BE2C (cell line): ENCODE measurements at regions not wholly inside any gene's neighbourhood (a gene's known extent, or its start where the extent isn't known, plus 50 kb on each side); places are given as distances from the start of the nearest gene placed in this dataset.

Experiments
- DNase-seq: peaks from one replicate; pipeline ENCODE4 v3.0.0-alpha.2; 2020
- H3K27me3 ChIP-seq: fragments of 250-450 bp; sonication (Bioruptor Pico); 2 replicates; pipeline ENCODE4 v1.5.1; 2020; ENCODE audit warnings: mild to moderate bottlenecking
- H3K36me3 ChIP-seq: fragments of 250-450 bp; sonication (Bioruptor Pico); 2 replicates; pipeline ENCODE4 v1.5.1; 2020; ENCODE audit warnings: mild to moderate bottlenecking
- H3K4me1 ChIP-seq: fragments of 250-450 bp; sonication (Bioruptor Pico); 2 replicates; pipeline ENCODE4 v1.5.1; 2020
- H3K4me3 ChIP-seq: 2 replicates; pipeline ENCODE4 v1.5.1; 2011; ENCODE audit warnings: low read depth, low read length
- H3K9me3 ChIP-seq: fragments of 250-450 bp; sonication (Bioruptor Pico); 2 replicates; pipeline ENCODE4 v1.5.1; 2020
- TF ChIP-seq, protein P1 (sequence below): IDR thresholded peaks from 2 replicates; pipeline ENCODE4 v1.5.1; 2012; ENCODE audit warnings: mild to moderate bottlenecking, low read depth, low read length

DNA sequence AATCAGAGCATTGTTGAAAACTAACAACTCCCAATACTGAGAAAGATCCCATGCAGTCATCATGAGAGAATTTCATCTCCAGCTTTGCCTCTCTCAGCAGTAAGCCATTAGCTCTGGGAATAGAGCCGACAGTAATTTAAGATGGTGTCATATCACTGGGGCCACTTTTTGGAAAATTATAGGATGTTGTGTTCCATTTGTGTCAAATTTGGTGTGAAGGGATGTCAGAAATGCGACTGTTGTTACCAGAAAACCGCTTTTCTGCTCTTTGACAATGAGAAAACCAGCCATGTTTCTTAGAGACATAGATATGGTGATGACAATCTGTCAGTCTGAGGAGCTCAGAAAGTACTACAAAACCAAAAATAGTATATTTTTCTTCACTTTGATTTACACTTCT, 106.3 kb upstream of the KHDRBS2 start:
- Histone ChIP-seq H3K27me3 (no peaks in the 10 kb centered on the region), H3K9me3 (no peaks in the 10 kb centered on the region), H3K4me1 (no peaks in the 10 kb centered on the region), H3K4me3 (no peak overlapping the region), H3K36me3 (no peaks in the 10 kb centered on the region)
- no peak for DNase-seq
- TF ChIP-seq, protein P1, sequence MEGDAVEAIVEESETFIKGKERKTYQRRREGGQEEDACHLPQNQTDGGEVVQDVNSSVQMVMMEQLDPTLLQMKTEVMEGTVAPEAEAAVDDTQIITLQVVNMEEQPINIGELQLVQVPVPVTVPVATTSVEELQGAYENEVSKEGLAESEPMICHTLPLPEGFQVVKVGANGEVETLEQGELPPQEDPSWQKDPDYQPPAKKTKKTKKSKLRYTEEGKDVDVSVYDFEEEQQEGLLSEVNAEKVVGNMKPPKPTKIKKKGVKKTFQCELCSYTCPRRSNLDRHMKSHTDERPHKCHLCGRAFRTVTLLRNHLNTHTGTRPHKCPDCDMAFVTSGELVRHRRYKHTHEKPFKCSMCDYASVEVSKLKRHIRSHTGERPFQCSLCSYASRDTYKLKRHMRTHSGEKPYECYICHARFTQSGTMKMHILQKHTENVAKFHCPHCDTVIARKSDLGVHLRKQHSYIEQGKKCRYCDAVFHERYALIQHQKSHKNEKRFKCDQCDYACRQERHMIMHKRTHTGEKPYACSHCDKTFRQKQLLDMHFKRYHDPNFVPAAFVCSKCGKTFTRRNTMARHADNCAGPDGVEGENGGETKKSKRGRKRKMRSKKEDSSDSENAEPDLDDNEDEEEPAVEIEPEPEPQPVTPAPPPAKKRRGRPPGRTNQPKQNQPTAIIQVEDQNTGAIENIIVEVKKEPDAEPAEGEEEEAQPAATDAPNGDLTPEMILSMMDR: no peak

DNA sequence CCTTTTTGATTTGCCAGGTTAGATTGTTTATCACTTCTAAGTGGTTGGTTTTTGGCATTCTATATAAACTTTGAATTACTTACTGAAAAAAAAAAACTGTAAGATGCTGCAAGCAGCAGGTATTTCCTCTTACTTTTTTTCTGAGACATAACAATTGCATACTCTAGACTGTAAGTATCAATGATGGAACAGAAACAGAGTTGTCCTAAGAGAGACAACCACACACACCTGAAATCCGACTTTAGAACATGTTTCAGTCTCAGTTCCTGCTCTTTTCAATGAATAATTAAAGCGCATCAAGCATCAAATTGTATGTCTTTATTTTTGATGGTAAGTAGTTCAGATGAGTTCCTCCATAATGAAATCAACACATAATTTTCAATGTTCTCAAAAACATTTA, 105.3 kb upstream of the KHDRBS2 start:
- no peaks in the 10 kb centered on the region for H3K27me3 ChIP-seq
- no peaks in the 10 kb centered on the region for H3K4me1 ChIP-seq
- H3K36me3 ChIP-seq: no peaks in the 10 kb centered on the region
- no peaks in the 10 kb centered on the region for H3K9me3 ChIP-seq
- TF ChIP-seq, protein P1: no peak
- H3K4me3 ChIP-seq: no peak overlapping the region
- DNase-seq: no peak

DNA sequence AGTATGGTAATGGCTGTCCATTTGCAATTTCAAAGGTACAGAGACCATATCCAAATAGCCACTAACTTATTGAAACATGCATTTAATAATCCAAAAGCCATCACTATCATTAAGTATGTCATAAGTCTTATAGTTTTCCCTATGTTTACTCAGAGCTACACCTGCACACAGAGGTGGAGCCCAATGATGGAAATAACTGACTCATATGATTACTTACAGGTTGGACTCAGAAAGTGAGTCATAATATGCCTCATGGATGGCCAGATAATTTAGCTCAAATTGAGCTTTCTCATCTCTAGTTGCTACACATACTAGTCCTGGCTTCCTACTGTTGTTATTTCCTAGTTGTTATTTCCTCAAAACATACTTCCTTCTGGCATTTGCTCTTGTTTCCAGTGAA, 104.4 kb upstream of the KHDRBS2 start:
- no peak overlapping the region for H3K4me3 ChIP-seq
- TF ChIP-seq, protein P1: no peak
- DNase-seq: no peak
- H3K9me3 ChIP-seq: no peaks in the 10 kb centered on the region
- no peaks in the 10 kb centered on the region for H3K27me3 ChIP-seq
- H3K4me1 ChIP-seq: no peaks in the 10 kb centered on the region
- H3K36me3 ChIP-seq: no peaks in the 10 kb centered on the region

DNA sequence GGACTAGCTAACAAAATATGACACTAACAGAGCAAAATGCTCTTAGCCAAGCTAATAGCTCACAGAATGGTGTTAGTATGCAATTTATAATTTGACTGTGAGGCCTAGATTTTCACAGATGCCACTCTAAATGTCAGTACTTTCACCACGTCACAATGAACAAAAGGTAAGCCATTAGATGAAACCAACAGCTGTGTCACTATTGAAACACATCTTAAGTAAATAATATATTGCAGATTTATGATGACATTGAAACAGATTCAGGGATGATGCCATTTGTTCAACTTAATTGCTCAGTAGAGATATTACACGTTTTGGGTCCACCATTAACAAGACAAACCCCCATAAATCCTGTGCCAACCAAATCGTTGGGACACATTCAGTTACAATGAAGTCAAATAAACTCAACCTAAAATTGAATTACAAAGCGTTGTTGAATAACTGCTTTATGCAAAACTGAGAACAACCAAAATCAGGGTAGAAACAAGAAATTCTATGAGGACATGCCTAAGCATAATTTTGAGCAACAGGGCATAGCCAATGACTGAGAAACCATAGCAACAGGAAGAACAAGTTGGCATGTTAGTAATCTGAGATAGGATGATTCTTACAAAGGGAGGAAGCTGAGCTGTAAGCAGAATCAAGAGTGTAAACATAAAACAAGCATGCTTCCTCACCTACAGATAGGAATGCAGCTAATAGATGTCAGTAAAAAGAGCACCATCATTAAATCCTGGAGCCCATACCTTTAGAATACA, 85.6 kb upstream of the KHDRBS2 start:
- Histone ChIP-seq H3K36me3 (no peaks in the 10 kb centered on the region), H3K27me3 (no peaks in the 10 kb centered on the region), H3K9me3 (no peaks in the 10 kb centered on the region), H3K4me3 (no peak overlapping the region), H3K4me1 (no peaks in the 10 kb centered on the region)
- no peak for DNase-seq
- TF ChIP-seq, protein P1: no peak

DNA sequence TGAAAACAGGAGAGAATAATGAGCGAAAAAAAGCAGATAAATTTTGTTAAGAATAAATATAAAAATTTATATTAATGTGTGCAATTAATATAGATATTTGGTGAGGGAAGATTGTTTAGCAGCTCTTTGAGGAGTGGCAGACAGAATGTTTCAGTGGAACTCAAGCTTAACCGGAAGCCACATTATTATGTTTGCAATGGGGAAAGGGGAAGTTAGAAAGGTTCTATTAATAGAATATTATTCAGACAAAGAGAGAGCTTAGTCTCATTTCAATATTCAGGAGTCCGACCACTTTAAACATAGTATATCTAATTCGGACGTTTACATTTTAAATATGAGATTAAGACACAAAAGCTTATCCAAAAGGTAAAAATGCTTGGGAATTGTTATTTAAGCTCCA, 81.6 kb upstream of the KHDRBS2 start:
- H3K4me1 ChIP-seq: no peaks in the 10 kb centered on the region
- no peak overlapping the region for H3K4me3 ChIP-seq
- H3K27me3 ChIP-seq: no peaks in the 10 kb centered on the region
- no peak for DNase-seq
- TF ChIP-seq, protein P1: no peak
- no peaks in the 10 kb centered on the region for H3K36me3 ChIP-seq
- no peaks in the 10 kb centered on the region for H3K9me3 ChIP-seq

DNA sequence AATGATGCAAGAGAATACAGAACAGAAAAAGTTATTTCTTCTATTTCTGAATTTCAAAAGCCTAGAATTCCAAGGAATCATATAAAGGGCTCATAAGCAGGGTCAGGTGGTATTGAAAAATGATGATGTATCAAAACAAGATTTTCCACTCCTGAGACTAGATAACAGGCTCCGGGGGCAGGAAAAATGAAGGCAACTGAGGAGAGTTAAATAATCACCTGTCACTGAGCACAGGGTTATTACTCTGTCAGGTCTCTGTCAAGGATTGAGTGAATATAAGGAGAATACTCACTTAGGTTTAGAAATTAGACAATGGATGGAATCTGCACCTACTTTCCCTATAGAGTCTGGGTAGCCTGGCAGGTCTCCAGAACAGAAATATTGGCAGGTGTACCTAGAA, 76.1 kb upstream of the KHDRBS2 start:
- Histone ChIP-seq H3K9me3 (no peaks in the 10 kb centered on the region), H3K36me3 (no peaks in the 10 kb centered on the region), H3K4me3 (no peak overlapping the region), H3K27me3 (no peaks in the 10 kb centered on the region), H3K4me1 (no peaks in the 10 kb centered on the region)
- no peak for DNase-seq
- TF ChIP-seq, protein P1: no peak
